RWPE2 (cell line): ENCODE measurements at regions not wholly inside any gene's neighbourhood (a gene's known extent, or its start where the extent isn't known, plus 50 kb on each side); places are given as distances from the start of the nearest gene placed in this dataset.
"Not testable (repeated sequence)": the region's sequence is repeated elsewhere in the genome, so short reads cannot be mapped to it uniquely, and the experiment has no call there.

Experiments used
- ATAC-seq: fragments of 200-7000 bp; cut with Tn5 transposase; 3 replicates; pipeline ENCODE4 v1.9.1; 2021; ENCODE audit warnings: low read depth
- DNase-seq: peaks from one replicate; pipeline ENCODE4 v3.0.0-alpha.2; 2020; ENCODE audit warnings: low spot score
- H3K27ac ChIP-seq: fragments of 450-650 bp; 2 replicates; pipeline ENCODE4 v1.5.1; 2017; ENCODE audit warnings: mild to moderate bottlenecking; ENCODE audit not compliant: poor library complexity, severe bottlenecking
- H3K27me3 ChIP-seq: fragments of 250-450 bp; sonication (Bioruptor Pico); 2 replicates; pipeline ENCODE4 v1.5.1; 2021; ENCODE audit warnings: mild to moderate bottlenecking, moderate library complexity; ENCODE audit not compliant: insufficient read depth, poor library complexity, severe bottlenecking
- H3K36me3 ChIP-seq: fragments of 250-450 bp; sonication (Bioruptor Pico); 2 replicates; pipeline ENCODE4 v1.5.1; 2020; ENCODE audit warnings: low read depth, mild to moderate bottlenecking, moderate library complexity
- H3K4me1 ChIP-seq: fragments of 250-450 bp; sonication (Bioruptor Pico); 2 replicates; pipeline ENCODE4 v1.5.1; 2021; ENCODE audit warnings: mild to moderate bottlenecking, moderate library complexity; ENCODE audit not compliant: insufficient read depth, poor library complexity, severe bottlenecking
- H3K4me3 ChIP-seq: fragments of 250-450 bp; sonication (Bioruptor Pico); 2 replicates; pipeline ENCODE4 v1.5.1; 2021; ENCODE audit warnings: mild to moderate bottlenecking, moderate library complexity; ENCODE audit not compliant: severe bottlenecking
- H3K9me3 ChIP-seq: fragments of 250-450 bp; sonication (Bioruptor Pico); 2 replicates; pipeline ENCODE4 v1.5.1; 2021; ENCODE audit warnings: mild to moderate bottlenecking, moderate library complexity; ENCODE audit not compliant: severe bottlenecking
- TF ChIP-seq, protein P1 (sequence below): fragments of 450-650 bp; IDR thresholded peaks from one replicate; pipeline ENCODE4 v1.5.1; 2017; ENCODE audit warnings: mild to moderate bottlenecking, moderate library complexity; ENCODE audit not compliant: poor library complexity, severe bottlenecking

DNA sequence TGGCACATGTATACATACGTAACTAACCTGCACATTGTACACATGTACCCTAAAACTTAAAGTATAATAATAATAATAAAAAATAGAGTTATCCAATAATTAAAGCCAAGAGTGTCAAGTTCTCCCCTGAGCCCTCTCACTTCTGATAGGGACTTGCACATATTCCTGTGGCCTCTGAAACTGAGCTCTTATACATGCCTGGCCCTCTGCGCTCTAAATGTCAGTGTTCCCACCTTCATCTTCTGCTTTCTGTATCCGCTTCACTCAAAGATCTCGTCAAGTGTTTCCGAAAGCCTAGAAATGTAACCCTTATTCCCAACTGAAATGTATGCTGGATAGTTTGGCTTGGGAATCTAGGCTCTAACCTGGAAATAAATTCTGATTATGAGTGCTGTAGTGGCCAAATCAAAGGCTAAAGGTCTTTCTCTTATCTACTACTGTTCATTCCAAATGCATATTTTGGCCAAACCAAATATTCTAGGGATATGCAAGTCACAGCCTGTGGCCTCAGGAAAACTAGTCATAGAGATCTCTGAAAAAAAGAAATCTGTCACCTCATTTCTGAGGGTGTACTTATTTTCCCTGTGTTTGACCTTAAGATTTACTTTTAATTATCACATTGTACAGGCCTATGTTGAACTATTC is 99.5 kb upstream of the LYPLAL1 start:
- H3K27me3 ChIP-seq = no peaks in the 10 kb centered on the region
- TF ChIP-seq, protein P1, sequence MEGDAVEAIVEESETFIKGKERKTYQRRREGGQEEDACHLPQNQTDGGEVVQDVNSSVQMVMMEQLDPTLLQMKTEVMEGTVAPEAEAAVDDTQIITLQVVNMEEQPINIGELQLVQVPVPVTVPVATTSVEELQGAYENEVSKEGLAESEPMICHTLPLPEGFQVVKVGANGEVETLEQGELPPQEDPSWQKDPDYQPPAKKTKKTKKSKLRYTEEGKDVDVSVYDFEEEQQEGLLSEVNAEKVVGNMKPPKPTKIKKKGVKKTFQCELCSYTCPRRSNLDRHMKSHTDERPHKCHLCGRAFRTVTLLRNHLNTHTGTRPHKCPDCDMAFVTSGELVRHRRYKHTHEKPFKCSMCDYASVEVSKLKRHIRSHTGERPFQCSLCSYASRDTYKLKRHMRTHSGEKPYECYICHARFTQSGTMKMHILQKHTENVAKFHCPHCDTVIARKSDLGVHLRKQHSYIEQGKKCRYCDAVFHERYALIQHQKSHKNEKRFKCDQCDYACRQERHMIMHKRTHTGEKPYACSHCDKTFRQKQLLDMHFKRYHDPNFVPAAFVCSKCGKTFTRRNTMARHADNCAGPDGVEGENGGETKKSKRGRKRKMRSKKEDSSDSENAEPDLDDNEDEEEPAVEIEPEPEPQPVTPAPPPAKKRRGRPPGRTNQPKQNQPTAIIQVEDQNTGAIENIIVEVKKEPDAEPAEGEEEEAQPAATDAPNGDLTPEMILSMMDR = no peak
- DNase-seq = no peak
- no peak overlapping the region for H3K27ac ChIP-seq
- no peaks in the 10 kb centered on the region for H3K36me3 ChIP-seq
- H3K4me1 ChIP-seq = no peaks in the 10 kb centered on the region
- no peak for ATAC-seq
- no peaks in the 10 kb centered on the region for H3K9me3 ChIP-seq
- H3K4me3 ChIP-seq = no peak overlapping the region

- Histone ChIP-seq H3K4me1 (no peaks in the 10 kb centered on the region), H3K36me3 (no peaks in the 10 kb centered on the region), H3K4me3 (no peak overlapping the region), H3K9me3 (no peaks in the 10 kb centered on the region), H3K27ac (no peak overlapping the region), H3K27me3 (no peaks in the 10 kb centered on the region)
- ATAC-seq (no peak), DNase-seq (no peak)
- TF ChIP-seq, protein P1 = no peak
These were observed 98.4 kb upstream of the LYPLAL1 start for GRCh38 chr1:219075121-219075879.

DNA sequence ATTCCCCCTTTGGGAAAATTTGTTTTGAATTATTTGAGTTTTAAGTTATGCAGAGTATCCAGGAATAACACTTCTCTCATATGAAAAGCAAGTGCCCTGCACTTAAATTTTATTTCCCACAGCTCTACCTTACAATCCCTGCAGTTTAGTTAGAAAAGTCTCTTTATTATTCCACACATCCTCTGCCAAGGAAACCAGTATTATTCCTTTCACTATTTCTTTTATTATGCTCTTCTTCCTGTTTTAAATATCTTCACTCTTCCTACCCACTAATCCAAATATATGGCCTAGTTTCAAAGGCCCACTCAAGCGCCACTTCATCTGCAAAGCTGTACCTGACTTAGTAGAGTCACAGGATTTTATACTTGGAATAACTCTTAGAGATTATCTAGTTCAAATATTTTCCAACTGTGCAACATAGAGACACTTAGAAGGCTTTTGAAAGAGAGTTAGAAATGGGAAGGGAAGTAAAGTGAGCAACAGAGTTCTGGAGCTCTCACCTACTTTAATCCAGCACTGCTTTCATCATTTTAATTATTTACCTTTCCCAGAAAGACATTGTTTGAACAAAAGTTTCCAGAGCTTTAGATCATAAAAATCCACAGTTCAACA is 97.2 kb upstream of the LYPLAL1 start:
- Histone ChIP-seq H3K27me3 (no peaks in the 10 kb centered on the region), H3K4me3 (no peak overlapping the region), H3K9me3 (no peaks in the 10 kb centered on the region), H3K36me3 (no peaks in the 10 kb centered on the region), H3K27ac (no peak overlapping the region), H3K4me1 (no peaks in the 10 kb centered on the region)
- no peak for DNase-seq
- TF ChIP-seq, protein P1 = no peak
- ATAC-seq = no peak

DNA sequence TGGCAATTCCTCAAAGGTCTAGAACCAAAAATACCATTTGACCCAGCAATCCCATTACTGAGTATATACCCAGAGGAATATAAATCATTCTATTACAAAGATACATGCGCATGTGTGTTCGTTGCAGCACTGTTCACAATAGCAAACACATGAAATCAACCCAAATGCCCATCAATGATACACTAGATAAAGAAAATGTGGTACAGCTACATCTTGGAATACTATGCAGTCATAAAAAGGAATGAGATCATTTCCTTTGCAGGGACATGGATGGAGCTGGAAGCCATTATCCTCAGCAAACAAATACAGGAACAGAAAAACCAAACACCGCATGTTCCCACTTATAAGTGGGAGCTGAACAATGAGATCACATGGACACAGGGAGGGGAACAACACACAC is 95.9 kb upstream of the LYPLAL1 start:
- not testable (repeated sequence) for H3K36me3 ChIP-seq, H3K4me3 ChIP-seq, DNase-seq, H3K4me1 ChIP-seq, H3K27me3 ChIP-seq, H3K9me3 ChIP-seq, ATAC-seq, H3K27ac ChIP-seq

- no peaks in the 10 kb centered on the region for H3K9me3 ChIP-seq
- H3K36me3 ChIP-seq = no peaks in the 10 kb centered on the region
- no peak overlapping the region for H3K4me3 ChIP-seq
- H3K27me3 ChIP-seq = no peaks in the 10 kb centered on the region
- TF ChIP-seq, protein P1 = no peak
- ATAC-seq (no peak), DNase-seq (no peak)
- H3K4me1 ChIP-seq = no peaks in the 10 kb centered on the region
- H3K27ac ChIP-seq = no peak overlapping the region
These were observed 91.4 kb upstream of the LYPLAL1 start for GRCh38 chr1:219081943-219082925.
